ENCODE measurements at regions not wholly inside any gene's neighbourhood (a gene's known extent, or its start where the extent isn't known, plus 50 kb on each side); places are given as distances from the start of the nearest gene placed in this dataset.
"Not testable (repeated sequence)": the region's sequence is repeated elsewhere in the genome, so short reads cannot be mapped to it uniquely, and the experiment has no call there.

- no peak overlapping the region for H3K27ac ChIP-seq
These were observed 484.2 kb downstream of the PID1 start for GRCh38 chr2:228786901-228787300.

GRCh38 chr2:228782281-228782680 is 488.8 kb downstream of the PID1 start:
- no peak overlapping the region for H3K27ac ChIP-seq
- TF ChIP-seq CTCF (conservative IDR thresholded peaks at IDR 0.05) (no peak), ZFX (IDR thresholded peaks at IDR 0.05) (no peak)

More at GRCh38 chr2:228786901-228787300, 484.2 kb downstream of the PID1 start:
- no peak for TF ChIP-seq CTCF (conservative IDR thresholded peaks at IDR 0.05)
- no peak for TF ChIP-seq ZFX (IDR thresholded peaks at IDR 0.05)

GRCh38 chr2:228777855-228778355 is 493.2 kb downstream of the PID1 start:
- H3K27ac ChIP-seq, result no peak overlapping the region
- TF ChIP-seq CTCF (conservative IDR thresholded peaks at IDR 0.05) (no peak), ZFX (IDR thresholded peaks at IDR 0.05) (no peak)

GRCh38 chr2:228774548-228774947 is 496.5 kb downstream of the PID1 start:
- H3K27ac ChIP-seq, result no peak overlapping the region
- no peak for TF ChIP-seq ZFX (IDR thresholded peaks at IDR 0.05)
- TF ChIP-seq CTCF (conservative IDR thresholded peaks at IDR 0.05), result no peak

- H3K27ac ChIP-seq, result no peak overlapping the region
- TF ChIP-seq CTCF (conservative IDR thresholded peaks at IDR 0.05), result no peak
- TF ChIP-seq ZFX (IDR thresholded peaks at IDR 0.05), result no peak
These were observed 499.3 kb downstream of the PID1 start for GRCh38 chr2:228771774-228772173.

GRCh38 chr2:228771315-228771714 is 499.8 kb downstream of the PID1 start:
- TF ChIP-seq CTCF (conservative IDR thresholded peaks at IDR 0.05) (no peak), ZFX (IDR thresholded peaks at IDR 0.05) (no peak)
- no peak overlapping the region for H3K27ac ChIP-seq

- TF ChIP-seq ZFX (IDR thresholded peaks at IDR 0.05) (no peak), CTCF (conservative IDR thresholded peaks at IDR 0.05) (no peak)
- H3K27ac ChIP-seq, result no peak overlapping the region
These were observed 502.3 kb downstream of the PID1 start for GRCh38 chr2:228768818-228769217.

- not testable (repeated sequence) for H3K27ac ChIP-seq
These were observed 502.9 kb downstream of the PID1 start for GRCh38 chr2:228768141-228768540.

Measured in C4-2B (cell line).